ENCODE measurements at regions not wholly inside any gene's neighbourhood (a gene's known extent, or its start where the extent isn't known, plus 50 kb on each side); places are given as distances from the start of the nearest gene placed in this dataset.

DNA sequence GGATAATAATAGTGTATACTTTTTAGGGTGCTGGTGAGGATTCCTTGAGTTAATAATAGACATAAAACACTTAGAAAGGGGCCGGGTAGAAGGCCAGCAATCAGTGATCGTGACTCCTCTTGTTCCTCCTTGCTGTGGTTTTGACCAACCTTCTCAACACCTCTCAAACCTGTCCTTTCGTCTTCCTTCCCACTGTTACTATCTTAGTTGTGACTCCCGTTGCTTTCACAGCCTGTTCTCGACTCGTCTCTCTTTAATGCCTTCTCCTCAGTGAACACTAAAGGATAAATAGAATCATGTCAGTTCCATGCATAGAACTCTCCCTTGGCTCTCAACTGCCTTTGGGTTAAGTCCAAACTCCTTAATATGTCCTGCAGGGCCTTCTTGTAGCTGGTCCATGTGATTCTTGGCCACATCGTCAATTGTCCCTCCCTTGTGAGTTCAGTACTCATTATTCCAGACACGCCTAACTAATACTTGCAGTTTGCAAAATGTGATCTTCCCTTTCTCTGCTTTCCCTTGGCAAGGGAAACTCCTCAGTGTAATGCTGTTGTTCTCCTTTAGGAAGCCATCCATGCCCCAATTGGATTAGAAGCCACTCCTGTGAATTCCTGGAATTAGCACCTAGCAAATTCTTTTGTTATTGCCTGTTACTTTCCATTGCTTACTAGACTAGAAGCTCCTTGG lies 164.9 kb downstream of the UTRN start:
- H3K4me3 Mint-ChIP-seq, result no peak overlapping the region
- peak; percentile 5 for DNase-seq (ENCODE audit: low spot score)
- Histone ChIP-seq H3K4me3 (no peak overlapping the region), H3K27ac (ENCODE audit: low read depth) (no peak overlapping the region), H3K27me3 (ENCODE audit: insufficient read depth) (no peaks in the 10 kb centered on the region), H3F3A (replicated peaks; ENCODE audit: low read depth) (no peaks in the 10 kb centered on the region), H3K4me2 (no peak overlapping the region), H3K79me2 (replicated peaks; ENCODE audit: insufficient read depth) (no peaks in the 10 kb centered on the region), H3K9me2 (ENCODE audit: insufficient read depth) (no peaks in the 10 kb centered on the region), H3K36me3 (ENCODE audit: insufficient read depth) (peaks cover 5% of the 10 kb centered on the region; the same call in 1 of the 2 replicates), H2AFZ (no peak overlapping the region), H3K4me1 (ENCODE audit: insufficient read depth) (no peaks in the 10 kb centered on the region), H4K20me1 (replicated peaks; ENCODE audit: insufficient read depth) (no peaks in the 10 kb centered on the region)
- H3K36me3 Mint-ChIP-seq (ENCODE audit: low read depth), result peaks cover 33% of the 10 kb centered on the region
- TF ChIP-seq CREB1 (CRISPR knock-in tag; IDR thresholded peaks at IDR 0.05; ENCODE audit: low read depth), result no peak
- TF ChIP-seq, protein P1, sequence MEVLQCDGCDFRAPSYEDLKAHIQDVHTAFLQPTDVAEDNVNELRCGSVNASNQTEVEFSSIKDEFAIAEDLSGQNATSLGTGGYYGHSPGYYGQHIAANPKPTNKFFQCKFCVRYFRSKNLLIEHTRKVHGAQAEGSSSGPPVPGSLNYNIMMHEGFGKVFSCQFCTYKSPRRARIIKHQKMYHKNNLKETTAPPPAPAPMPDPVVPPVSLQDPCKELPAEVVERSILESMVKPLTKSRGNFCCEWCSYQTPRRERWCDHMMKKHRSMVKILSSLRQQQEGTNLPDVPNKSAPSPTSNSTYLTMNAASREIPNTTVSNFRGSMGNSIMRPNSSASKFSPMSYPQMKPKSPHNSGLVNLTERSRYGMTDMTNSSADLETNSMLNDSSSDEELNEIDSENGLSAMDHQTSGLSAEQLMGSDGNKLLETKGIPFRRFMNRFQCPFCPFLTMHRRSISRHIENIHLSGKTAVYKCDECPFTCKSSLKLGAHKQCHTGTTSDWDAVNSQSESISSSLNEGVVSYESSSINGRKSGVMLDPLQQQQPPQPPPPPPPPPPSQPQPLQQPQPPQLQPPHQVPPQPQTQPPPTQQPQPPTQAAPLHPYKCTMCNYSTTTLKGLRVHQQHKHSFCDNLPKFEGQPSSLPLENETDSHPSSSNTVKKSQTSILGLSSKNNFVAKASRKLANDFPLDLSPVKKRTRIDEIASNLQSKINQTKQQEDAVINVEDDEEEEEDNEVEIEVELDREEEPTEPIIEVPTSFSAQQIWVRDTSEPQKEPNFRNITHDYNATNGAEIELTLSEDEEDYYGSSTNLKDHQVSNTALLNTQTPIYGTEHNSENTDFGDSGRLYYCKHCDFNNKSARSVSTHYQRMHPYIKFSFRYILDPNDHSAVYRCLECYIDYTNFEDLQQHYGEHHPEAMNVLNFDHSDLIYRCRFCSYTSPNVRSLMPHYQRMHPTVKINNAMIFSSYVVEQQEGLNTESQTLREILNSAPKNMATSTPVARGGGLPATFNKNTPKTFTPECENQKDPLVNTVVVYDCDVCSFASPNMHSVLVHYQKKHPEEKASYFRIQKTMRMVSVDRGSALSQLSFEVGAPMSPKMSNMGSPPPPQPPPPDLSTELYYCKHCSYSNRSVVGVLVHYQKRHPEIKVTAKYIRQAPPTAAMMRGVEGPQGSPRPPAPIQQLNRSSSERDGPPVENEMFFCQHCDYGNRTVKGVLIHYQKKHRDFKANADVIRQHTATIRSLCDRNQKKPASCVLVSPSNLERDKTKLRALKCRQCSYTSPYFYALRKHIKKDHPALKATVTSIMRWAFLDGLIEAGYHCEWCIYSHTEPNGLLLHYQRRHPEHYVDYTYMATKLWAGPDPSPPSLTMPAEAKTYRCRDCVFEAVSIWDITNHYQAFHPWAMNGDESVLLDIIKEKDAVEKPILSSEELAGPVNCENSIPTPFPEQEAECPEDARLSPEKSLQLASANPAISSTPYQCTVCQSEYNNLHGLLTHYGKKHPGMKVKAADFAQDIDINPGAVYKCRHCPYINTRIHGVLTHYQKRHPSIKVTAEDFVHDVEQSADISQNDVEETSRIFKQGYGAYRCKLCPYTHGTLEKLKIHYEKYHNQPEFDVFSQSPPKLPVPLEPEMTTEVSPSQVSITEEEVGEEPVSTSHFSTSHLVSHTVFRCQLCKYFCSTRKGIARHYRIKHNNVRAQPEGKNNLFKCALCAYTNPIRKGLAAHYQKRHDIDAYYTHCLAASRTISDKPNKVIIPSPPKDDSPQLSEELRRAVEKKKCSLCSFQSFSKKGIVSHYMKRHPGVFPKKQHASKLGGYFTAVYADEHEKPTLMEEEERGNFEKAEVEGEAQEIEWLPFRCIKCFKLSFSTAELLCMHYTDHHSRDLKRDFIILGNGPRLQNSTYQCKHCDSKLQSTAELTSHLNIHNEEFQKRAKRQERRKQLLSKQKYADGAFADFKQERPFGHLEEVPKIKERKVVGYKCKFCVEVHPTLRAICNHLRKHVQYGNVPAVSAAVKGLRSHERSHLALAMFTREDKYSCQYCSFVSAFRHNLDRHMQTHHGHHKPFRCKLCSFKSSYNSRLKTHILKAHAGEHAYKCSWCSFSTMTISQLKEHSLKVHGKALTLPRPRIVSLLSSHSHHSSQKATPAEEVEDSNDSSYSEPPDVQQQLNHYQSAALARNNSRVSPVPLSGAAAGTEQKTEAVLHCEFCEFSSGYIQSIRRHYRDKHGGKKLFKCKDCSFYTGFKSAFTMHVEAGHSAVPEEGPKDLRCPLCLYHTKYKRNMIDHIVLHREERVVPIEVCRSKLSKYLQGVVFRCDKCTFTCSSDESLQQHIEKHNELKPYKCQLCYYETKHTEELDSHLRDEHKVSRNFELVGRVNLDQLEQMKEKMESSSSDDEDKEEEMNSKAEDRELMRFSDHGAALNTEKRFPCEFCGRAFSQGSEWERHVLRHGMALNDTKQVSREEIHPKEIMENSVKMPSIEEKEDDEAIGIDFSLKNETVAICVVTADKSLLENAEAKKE (CRISPR knock-in tag; IDR thresholded peaks at IDR 0.05), result no peak
- no peak for TF ChIP-seq POLR2AphosphoS5 (IDR thresholded peaks at IDR 0.05; ENCODE audit: low read depth)
- TF ChIP-seq, protein P2, sequence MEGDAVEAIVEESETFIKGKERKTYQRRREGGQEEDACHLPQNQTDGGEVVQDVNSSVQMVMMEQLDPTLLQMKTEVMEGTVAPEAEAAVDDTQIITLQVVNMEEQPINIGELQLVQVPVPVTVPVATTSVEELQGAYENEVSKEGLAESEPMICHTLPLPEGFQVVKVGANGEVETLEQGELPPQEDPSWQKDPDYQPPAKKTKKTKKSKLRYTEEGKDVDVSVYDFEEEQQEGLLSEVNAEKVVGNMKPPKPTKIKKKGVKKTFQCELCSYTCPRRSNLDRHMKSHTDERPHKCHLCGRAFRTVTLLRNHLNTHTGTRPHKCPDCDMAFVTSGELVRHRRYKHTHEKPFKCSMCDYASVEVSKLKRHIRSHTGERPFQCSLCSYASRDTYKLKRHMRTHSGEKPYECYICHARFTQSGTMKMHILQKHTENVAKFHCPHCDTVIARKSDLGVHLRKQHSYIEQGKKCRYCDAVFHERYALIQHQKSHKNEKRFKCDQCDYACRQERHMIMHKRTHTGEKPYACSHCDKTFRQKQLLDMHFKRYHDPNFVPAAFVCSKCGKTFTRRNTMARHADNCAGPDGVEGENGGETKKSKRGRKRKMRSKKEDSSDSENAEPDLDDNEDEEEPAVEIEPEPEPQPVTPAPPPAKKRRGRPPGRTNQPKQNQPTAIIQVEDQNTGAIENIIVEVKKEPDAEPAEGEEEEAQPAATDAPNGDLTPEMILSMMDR (conservative IDR thresholded peaks at IDR 0.05; ENCODE audit: low read depth in 2 of 2), result no peak
- TF ChIP-seq, protein P3, sequence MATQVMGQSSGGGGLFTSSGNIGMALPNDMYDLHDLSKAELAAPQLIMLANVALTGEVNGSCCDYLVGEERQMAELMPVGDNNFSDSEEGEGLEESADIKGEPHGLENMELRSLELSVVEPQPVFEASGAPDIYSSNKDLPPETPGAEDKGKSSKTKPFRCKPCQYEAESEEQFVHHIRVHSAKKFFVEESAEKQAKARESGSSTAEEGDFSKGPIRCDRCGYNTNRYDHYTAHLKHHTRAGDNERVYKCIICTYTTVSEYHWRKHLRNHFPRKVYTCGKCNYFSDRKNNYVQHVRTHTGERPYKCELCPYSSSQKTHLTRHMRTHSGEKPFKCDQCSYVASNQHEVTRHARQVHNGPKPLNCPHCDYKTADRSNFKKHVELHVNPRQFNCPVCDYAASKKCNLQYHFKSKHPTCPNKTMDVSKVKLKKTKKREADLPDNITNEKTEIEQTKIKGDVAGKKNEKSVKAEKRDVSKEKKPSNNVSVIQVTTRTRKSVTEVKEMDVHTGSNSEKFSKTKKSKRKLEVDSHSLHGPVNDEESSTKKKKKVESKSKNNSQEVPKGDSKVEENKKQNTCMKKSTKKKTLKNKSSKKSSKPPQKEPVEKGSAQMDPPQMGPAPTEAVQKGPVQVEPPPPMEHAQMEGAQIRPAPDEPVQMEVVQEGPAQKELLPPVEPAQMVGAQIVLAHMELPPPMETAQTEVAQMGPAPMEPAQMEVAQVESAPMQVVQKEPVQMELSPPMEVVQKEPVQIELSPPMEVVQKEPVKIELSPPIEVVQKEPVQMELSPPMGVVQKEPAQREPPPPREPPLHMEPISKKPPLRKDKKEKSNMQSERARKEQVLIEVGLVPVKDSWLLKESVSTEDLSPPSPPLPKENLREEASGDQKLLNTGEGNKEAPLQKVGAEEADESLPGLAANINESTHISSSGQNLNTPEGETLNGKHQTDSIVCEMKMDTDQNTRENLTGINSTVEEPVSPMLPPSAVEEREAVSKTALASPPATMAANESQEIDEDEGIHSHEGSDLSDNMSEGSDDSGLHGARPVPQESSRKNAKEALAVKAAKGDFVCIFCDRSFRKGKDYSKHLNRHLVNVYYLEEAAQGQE (IDR thresholded peaks at IDR 0.05; ENCODE audit: unreplicated experiment), result no peak
- no peak for TF ChIP-seq EZH2phosphoT487 (IDR thresholded peaks at IDR 0.05; ENCODE audit: unreplicated experiment)
- TF ChIP-seq JUNB (IDR thresholded peaks at IDR 0.05; ENCODE audit: unreplicated experiment), result no peak
- no peak for TF ChIP-seq STAT1 (IDR thresholded peaks at IDR 0.05; ENCODE audit: unreplicated experiment)
- TF ChIP-seq, protein P4, sequence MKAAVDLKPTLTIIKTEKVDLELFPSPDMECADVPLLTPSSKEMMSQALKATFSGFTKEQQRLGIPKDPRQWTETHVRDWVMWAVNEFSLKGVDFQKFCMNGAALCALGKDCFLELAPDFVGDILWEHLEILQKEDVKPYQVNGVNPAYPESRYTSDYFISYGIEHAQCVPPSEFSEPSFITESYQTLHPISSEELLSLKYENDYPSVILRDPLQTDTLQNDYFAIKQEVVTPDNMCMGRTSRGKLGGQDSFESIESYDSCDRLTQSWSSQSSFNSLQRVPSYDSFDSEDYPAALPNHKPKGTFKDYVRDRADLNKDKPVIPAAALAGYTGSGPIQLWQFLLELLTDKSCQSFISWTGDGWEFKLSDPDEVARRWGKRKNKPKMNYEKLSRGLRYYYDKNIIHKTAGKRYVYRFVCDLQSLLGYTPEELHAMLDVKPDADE (IDR thresholded peaks at IDR 0.05), result no peak
- no peak for TF ChIP-seq ZNF114 (CRISPR knock-in tag; IDR thresholded peaks at IDR 0.05)
- no peak for TF ChIP-seq NANOG (IDR thresholded peaks at IDR 0.05; ENCODE audit: borderline replicate concordance)
- TF ChIP-seq ZNF331 (CRISPR knock-in tag; IDR thresholded peaks at IDR 0.05; ENCODE audit: low read depth), result no peak
- no peak for TF ChIP-seq EZH2 (IDR thresholded peaks at IDR 0.05; ENCODE audit: low read depth, unreplicated experiment)
- no peak overlapping the region for H3K27ac Mint-ChIP-seq
- H3K9me3 Mint-ChIP-seq, result no peaks in the 10 kb centered on the region
- no peaks in the 10 kb centered on the region for H3K4me1 Mint-ChIP-seq
- ATAC-seq, result no peak
- H3K27me3 Mint-ChIP-seq (ENCODE audit: insufficient read depth, low read depth, poor library complexity), result no peaks in the 10 kb centered on the region

Measured in GM23338 (cell line).